ENCODE measurements at regions not wholly inside any gene's neighbourhood (a gene's known extent, or its start where the extent isn't known, plus 50 kb on each side); places are given as distances from the start of the nearest gene placed in this dataset.

DNA sequence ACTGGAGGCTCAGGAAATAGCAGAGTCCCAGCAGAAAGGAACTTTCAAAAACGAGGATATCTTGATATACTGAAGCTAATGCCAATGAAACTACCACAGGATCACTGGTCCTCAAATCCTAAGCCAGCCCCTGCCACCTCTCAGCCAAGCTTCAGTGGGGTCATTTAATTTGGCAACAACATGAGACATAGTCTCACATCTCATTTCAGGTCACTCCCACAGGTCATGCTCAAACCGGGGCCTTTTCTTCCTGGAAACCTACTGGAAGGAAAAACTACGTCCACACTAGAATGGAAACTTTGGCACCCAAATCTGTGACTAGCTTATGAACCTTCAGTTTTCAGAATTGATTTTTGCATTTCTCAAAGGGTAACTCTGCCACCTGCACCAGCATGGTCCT lies 61.9 kb upstream of the CYP2D6 start:
- TF ChIP-seq, protein P1, sequence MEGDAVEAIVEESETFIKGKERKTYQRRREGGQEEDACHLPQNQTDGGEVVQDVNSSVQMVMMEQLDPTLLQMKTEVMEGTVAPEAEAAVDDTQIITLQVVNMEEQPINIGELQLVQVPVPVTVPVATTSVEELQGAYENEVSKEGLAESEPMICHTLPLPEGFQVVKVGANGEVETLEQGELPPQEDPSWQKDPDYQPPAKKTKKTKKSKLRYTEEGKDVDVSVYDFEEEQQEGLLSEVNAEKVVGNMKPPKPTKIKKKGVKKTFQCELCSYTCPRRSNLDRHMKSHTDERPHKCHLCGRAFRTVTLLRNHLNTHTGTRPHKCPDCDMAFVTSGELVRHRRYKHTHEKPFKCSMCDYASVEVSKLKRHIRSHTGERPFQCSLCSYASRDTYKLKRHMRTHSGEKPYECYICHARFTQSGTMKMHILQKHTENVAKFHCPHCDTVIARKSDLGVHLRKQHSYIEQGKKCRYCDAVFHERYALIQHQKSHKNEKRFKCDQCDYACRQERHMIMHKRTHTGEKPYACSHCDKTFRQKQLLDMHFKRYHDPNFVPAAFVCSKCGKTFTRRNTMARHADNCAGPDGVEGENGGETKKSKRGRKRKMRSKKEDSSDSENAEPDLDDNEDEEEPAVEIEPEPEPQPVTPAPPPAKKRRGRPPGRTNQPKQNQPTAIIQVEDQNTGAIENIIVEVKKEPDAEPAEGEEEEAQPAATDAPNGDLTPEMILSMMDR (IDR thresholded peaks at IDR 0.05): no peak
- no peak for TF ChIP-seq POLR2A (IDR thresholded peaks at IDR 0.05)

All from esophagus squamous epithelium (tissue), 4 donors.